ENCODE measurements at regions not wholly inside any gene's neighbourhood (a gene's known extent, or its start where the extent isn't known, plus 50 kb on each side); places are given as distances from the start of the nearest gene placed in this dataset.

DNA sequence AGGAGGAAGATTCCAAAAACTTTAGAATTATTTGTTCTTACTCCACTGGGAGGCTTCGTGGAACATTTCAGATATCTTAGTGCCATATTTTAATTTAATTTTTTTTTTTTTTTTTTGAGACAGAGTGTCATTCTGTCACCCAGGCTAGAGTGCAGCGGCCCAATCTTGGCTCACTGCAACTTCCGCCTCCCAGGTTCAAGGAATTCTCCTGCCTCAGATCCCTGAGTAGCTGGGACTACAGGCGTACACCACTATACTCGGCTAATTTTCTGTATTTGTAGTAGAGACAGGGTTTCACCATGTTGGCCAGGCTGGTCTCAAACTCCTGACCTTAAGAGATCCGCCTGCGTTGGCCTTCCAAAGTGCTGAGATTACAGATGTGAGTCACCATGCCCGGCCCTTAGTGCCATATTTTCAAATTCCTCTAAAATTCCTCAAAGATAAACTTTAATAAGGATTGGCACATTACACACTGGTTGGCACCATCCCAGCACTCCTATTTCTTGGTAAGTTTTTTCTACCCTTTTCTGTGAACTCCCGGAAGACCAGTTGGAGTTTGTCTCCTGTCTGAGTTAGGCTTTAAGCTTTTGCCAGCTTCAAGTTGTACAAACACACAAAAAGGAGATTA is 693.7 kb downstream of the MCTP2 start:
- no peak for DNase-seq

DNA sequence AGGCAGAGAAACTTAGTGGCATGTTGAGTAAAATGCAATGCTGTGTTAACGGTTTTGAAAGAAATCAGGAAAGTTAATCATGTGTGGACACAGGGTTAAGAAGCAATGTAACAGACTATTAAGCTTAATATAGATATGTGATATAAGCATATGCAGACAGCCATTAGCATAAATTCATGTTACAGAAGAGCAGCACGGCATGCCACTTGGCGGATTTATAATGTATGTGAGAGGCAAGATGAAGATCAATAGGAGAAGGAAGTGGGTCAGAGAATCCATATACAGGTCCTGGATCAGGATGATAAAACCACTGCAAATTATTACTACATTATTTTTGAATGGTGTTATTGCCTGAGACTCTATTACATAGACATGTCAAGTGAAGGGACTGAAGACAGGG is 694.3 kb downstream of the MCTP2 start:
- no peak for DNase-seq

- DNase-seq: no peak
These were observed 695.6 kb downstream of the MCTP2 start for GRCh38 chr15:94927003-94927402.

DNA sequence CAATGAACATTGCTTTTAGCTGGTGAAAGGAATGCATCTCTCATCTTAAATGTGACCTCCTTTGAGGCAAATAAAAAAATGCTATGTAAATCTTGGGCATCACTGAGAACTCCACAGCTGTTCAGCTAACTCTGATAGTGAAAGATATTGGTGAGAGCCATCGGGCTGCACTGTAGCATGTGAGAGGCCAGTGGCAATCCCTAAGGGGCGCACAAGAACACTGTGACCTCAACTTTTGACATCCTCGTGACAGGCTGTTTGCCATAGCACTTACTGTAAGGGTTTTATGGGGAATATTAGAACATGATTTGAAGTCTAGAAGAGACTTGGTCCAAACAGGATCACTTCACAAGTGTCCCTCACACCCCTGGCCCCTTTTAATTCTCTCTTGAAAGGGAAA is 697.9 kb downstream of the MCTP2 start:
- no peak for DNase-seq

GRCh38 chr15:94930441-94930840 is 699.1 kb downstream of the MCTP2 start:
- no peak for DNase-seq

- no peak for DNase-seq
These were observed 699.6 kb downstream of the MCTP2 start for GRCh38 chr15:94930960-94931359.

DNA sequence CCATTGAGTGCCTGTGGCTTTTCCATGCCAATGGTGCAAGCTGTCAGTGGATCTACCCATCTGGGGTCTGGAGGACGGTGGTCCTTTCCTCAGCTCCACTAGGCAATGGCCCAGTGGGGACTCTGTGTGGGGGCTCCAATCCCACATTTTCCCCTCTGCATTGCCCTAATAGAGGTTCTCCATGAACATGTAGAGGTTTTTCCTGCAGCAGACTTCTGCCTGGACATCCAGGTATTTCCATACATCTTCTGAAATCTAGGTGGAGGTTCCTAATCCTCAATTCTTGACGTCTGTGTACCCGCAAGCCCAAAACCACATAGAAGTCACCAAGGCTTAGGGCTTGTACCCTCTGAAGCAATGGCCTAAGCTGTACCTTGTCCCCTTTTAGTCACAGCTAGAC is 703.1 kb downstream of the MCTP2 start:
- DNase-seq: no peak

GRCh38 chr15:94937242-94937641 is 705.9 kb downstream of the MCTP2 start:
- no peak for DNase-seq

DNA sequence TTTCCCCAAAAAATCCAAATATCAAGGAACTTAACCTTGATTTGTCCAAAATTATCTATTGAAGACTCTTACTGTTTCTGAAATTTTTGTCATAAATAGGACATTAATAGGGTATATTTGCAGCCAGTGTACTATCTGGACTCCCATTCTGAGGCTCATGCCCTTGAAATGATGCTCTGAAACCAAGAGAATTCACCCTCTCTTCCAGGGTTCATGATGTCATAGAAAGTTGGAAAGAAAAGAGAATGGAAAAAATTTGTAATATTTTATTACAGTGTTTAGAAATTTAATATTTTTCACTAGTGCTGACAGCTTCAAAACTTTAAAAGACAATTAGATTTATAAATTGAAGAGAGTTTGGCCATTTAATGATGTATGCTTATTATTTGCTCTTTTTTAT is 712.5 kb downstream of the MCTP2 start:
- no peak for DNase-seq

DNA sequence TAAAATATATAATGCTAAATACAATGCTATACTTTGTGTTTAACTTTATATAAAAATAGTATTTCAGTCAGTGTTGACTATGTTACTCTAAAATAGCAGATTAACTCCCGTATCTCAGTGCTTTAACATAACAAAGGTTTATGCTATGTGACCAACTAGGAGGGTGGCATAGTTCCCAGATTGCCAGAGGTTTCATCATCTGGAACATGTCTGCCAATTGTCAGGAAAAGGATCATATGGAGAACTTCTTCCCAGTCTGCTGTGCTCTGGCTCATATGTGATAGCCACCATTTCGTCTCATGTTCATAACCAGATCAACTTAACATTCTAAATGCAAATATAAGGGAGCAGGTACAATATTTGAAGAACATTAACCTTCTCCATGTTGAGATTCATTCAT is 720.2 kb downstream of the MCTP2 start:
- DNase-seq: no peak

DNA sequence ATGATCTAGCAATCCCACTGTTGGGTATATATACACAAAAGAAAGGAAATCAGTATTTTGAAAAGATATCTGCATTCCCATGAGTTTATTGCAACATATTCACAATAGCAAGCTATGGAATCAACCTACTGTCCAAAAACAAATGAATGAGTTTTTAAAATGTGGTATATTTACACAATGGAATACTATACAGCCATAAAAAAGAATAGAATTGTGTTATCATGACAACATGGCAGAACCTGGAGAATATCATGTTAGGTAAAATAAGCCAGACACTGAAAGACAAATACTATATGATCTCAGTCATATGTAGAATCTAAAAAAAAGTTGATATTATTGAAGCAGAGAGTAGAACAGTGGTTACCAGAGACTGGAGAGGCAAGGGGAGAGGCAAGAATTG is 732.6 kb downstream of the MCTP2 start:
- DNase-seq: no peak

- no peak for DNase-seq
These were observed 734.2 kb downstream of the MCTP2 start for GRCh38 chr15:94965593-94965992.

DNA sequence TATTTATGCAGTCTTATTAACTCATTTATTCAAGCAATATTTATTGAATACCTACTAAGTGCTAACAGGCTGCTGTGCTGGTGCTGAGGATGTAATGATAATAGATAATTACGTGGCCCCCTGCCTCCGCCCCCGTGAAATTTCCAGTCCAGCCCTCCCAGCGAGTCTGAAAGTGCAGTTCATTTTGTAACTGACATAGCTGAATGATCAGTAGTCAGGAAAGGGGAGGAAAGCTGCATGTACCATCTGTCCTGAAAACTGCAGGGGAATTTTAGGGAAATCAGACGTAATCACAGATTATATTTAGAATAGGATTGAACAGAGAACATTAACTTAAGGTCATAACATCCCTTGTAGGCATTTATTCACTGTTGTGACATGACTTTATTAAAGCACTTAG is 736.8 kb downstream of the MCTP2 start:
- DNase-seq: no peak

DNA sequence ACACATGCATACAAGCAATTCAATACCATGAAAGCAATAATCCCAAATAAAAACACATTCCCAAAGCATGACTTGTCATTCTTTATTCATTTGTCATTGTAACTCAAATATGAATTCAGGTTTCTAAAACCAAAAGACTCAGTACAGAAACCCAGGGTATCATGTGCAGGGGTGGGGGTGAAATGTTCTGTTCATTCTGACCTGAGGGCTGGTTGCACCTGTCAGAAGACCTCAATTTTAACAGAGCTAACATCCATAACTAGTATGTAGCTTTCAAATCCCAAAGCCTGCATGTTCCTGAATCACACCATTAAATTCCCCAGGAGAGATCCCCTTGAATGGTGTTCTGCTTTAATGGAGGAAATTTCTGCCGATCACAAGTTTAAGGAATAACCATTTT is 738.7 kb downstream of the MCTP2 start:
- DNase-seq: no peak

DNA sequence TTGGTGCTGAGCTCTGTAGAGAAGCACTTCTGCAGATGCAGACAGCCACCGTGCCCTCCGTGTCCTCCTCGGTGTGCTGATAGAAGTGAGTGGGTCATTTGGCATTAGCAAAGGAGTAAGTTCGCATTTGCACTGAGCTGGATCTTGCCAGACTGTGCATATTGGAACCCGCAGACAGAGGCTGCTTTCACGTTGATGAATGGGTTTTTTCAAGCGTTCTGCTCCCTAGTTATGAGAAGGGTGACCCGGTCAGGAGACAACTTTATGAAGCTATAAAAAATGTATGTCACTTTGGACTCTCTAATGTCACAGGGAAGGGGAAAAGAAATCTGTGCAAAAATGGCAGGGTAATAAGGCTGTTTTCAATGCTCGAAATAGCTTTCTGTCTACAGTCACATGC is 739.4 kb downstream of the MCTP2 start:
- no peak for DNase-seq

DNA sequence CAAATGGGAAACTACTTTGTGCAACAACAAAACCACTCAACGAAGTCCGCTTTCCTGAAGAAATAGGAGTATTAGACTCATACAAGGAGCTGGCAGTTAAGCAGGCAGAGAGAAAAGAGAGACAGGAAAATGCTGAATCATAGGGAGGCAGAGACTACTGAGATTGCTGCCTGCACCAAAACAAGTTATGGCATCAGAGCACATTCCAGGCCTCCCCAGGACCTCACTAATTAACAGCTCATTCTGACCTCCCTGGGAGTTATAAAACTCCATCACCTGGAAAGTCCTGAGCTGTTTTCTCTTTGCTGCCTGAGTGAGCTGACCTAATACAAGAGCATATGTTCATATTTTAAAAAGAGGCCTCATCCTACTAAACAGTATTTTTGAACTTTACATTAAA is 741.0 kb downstream of the MCTP2 start:
- DNase-seq: no peak

DNA sequence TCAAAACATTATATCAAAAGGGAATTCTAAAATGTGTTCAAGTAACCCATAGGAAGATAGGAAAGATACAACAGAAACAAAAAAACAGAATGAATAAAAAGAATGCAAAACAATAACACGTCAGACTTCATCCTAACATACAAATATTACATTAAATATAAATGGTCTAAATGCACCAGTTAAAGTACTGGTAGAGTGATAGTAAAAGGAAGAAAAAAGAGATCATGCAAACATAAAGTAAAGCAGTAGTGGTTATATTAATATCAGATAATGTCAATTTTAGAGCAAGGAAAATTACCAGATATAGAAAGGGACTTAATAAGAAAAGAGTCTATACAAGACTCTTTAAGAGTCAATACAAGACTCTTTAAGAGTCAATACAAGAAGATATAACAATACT is 755.7 kb downstream of the MCTP2 start:
- no peak for DNase-seq

GRCh38 chr15:94991718-94992117 is 760.4 kb downstream of the MCTP2 start:
- DNase-seq: no peak

DNA sequence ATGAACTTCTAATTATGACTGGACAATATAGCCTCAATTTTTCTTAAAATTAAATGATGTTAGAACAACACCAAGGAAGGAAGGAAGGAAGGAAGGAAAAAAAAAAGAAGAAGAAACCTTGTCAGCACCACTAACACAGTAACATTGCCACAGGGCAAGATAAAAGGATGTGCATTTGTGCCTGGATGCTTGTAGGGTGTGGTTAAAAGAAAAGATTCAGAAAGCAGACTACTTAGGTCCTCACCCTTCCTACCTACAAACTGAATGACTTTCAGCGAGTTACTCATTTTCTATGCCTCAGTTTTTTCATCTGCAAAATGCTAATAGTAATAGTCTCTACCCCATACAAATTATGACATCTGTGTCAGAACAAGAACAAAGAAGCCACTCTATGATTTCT is 778.3 kb downstream of the MCTP2 start:
- DNase-seq: no peak

DNA sequence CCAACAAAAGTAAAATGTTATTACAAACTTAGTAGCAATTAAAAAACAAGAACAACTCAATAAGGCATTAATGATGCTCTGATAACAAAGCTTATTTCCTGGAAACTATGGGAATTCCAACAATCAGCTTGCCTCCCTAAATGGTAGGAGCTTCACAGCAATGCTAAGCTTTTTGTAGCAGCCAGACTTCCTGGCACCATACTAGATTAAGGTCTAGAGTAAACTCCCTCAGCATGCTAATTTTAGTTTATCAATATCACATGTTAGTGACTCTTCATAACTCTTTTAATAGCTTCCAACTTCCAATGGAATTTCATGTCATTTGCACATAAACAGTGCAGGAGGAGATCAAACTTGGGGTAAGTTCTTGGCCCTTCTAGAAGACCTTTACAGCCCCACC is 782.0 kb downstream of the MCTP2 start:
- DNase-seq: no peak

DNA sequence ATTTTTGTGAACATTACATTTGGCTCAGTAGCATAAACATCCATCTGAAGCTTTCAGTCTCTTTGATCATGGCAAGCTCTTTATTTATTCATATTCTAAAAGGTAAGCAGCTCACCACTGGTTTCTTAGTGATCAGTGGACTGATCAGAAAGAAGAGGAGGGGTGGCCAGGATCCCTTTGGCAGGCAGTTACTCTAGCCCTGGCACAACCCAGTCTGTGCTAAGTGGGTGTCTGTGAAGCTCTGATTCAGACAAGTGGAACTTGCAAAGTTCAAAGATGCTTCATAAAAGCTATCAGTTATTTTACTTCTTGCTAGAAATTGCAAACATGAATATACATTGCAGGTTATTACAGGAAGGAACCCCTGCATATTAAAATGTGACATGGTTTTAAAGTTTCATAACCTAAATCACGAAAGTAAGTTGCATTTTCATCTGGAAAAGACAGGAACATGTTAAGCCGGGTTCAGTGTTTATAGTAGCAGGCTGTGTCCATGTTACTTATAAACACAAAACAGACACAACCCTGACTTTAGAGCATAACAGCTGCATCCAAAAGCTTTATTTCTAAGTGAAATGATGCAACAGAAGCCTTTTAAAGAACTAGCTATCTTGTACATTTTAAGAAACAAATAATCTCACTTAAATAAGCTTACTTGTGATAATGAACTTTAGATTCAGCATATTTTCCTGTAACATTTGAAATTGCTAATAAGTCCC is 785.3 kb downstream of the MCTP2 start:
- DNase-seq: no peak

- no peak for DNase-seq
These were observed 786.4 kb downstream of the MCTP2 start for GRCh38 chr15:95017666-95018328.

- DNase-seq: no peak
These were observed 787.7 kb downstream of the MCTP2 start for GRCh38 chr15:95018888-95019545.

DNA sequence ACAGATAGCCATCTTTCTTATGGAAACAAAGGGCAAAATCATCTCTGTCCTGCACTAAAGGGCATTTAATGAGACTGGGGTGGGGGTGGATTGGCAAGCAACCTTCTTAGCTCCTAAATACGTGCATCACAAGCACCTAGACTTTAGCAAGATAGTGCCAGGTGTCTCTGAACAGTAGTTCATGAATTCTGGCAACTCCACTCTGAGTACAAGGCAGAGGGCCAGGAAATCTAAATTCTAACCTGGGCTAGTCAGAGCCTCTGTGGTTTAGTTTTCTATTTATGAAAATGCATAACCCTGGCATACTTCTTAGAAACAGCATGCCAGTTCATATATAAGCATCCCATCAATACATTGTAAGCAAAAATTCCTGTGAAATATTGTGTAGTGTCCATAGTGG is 788.5 kb downstream of the MCTP2 start:
- DNase-seq: no peak
